H1 (cell line): ENCODE measurements at regions not wholly inside any gene's neighbourhood (a gene's known extent, or its start where the extent isn't known, plus 50 kb on each side); places are given as distances from the start of the nearest gene placed in this dataset.

Experiments used
- TF ChIP-seq, protein P1 (sequence below): IDR thresholded peaks from 2 replicates; pipeline ENCODE4 v1.6.1; 2011; ENCODE audit warnings: low read depth, mild to moderate bottlenecking, low read length; ENCODE audit not compliant: insufficient read depth

DNA sequence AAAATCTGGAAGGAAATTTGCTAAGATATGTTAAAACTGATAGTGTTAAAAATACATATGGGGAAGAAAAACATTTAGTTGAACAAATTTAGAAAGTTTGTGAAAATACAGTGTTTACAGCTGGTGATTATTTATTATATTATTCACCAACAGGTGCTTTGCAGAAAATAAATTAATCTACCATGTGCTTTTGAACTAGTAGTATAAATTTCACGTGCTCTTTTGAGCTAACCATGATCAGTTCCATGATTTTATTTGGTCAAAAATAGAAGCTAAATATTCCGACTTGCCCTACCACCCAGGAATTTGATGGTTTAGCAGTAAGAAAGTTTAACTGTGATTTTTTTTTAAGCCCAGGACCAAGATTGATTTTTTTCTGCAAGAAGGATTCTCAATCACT, 113.3 kb downstream of the SPRY2 start (continued):
- TF ChIP-seq, protein P1, sequence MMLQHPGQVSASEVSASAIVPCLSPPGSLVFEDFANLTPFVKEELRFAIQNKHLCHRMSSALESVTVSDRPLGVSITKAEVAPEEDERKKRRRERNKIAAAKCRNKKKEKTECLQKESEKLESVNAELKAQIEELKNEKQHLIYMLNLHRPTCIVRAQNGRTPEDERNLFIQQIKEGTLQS: no peak
